HG03565 (cell line): ENCODE measurements at regions not wholly inside any gene's neighbourhood (a gene's known extent, or its start where the extent isn't known, plus 50 kb on each side); places are given as distances from the start of the nearest gene placed in this dataset.

Experiments used
- ATAC-seq: cut with Tn5 transposase; IDR thresholded peaks from one replicate; pipeline ENCODE4 v1.9.1; 2021; ENCODE audit warnings: mild to moderate bottlenecking, moderate library complexity; ENCODE audit not compliant: unreplicated experiment

DNA sequence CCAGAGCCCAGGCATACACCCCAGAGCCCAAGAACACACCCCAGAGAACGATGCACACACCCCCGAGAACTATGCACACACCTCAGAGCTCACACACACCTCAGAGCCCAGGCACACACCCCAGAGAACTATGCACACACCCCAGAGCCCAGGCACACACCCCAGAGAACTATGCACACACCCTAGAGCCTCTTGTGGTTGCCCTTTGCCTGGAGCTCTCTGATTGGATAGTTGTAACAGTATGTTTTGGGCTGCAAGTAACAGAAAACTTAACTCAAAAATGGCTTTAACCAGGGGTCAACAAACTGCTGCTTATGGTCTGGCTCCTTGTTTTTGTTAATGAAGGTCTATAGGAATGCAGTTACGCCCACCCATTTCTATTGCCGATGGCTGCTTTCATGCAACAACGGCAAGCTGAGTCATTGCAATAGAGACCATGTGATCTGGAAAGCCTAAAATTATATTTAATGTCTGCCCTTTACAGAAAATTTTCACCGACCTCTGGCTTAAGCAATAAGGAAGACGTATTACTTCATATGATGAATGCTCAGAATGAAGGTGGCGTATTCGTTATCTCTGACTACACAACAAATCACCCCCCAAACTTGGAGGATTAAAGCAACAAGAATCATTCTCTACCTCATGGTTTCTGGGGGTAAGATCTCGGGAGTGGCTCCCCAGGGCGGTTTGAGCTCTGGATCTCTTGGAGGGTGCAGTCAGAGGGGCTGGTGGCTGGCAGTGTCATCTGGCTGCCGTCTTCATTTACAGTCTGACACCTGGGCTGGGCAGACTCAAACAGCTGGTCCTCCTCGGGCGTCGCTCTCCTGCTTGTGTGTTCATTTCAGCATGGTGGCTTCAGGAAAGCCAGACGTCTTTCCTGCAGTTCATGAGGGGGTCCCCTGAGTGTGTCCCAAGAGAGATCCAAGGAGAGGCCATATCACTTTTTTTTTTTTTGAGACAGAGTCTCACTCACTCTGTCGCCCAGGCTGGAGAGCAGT, 66.3 kb upstream of the NCOR2 start:
- no peak for ATAC-seq

DNA sequence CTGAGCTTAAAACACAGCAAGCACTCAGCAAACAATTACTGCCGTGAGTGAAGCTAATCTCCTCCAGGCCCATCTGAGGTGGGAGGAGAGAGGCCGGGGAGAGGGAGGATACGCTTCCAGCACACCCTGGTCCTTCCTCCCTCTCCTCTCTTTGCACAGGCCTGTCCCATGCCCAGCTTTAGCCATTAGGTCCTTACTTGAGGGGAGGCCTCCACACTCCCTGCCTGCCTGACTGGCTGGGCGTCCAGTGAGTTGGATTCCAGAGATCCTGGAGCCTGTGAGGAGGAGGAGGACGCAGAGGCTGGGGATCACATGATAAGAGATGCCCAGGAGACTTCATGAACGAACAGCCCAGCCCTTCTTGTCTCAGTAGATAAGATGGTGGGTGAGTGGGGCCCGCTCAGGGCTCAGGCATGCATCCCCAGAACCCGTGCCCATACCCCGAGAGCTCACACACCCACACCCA, 65.1 kb upstream of the NCOR2 start:
- ATAC-seq, result no peak

DNA sequence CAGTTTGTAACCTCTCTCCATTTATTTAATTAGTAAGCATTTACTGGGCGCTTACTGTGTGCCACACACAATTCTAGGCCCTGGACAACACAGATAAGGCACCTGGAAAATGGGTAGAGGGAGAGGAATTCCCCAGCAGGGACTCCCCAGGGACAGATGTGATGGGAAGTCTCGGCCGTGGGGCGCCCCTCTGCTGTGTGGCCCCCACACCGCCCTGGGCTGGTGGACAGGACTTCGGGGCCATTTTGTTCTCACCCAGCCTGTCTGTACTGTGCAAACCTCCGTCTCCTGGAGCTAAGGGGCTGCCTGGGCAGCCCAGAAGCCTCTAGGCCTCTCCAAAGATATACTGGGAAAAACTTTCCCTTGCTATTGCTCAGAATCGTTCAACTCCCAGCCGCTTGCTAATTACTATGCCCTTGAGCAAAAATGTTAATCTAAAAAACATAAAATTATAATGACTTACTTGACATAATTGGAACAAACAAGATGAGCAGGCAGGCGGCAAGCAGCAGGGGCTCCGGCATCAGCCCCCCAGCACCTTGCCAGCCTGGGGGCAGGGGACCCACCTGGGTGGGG, 64.4 kb upstream of the NCOR2 start:
- no peak for ATAC-seq

DNA sequence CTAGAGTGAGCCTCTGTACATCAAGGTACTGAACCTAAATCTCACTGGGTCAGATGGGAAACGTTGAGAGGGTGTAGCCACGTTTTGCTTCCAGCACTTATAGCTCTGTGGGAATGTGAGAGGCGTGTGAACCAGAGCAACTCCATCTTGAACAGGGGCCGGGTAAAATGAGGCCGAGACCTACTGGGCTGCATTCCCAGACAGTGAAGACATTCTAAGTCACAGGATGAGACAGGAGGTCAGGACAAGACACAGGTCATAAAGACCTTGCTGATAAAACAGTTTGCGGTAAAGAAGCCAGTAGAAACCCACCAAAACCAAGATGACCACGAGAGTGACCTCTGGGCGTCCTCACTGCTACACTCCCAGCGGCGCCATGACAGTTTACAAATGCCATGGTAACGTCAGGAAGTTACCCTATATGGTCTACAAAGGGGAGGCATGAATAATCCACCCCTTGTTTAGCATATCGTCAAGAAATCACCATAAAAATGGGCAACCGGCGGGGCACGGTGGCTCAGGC, 63.4 kb upstream of the NCOR2 start:
- ATAC-seq, result no peak

DNA sequence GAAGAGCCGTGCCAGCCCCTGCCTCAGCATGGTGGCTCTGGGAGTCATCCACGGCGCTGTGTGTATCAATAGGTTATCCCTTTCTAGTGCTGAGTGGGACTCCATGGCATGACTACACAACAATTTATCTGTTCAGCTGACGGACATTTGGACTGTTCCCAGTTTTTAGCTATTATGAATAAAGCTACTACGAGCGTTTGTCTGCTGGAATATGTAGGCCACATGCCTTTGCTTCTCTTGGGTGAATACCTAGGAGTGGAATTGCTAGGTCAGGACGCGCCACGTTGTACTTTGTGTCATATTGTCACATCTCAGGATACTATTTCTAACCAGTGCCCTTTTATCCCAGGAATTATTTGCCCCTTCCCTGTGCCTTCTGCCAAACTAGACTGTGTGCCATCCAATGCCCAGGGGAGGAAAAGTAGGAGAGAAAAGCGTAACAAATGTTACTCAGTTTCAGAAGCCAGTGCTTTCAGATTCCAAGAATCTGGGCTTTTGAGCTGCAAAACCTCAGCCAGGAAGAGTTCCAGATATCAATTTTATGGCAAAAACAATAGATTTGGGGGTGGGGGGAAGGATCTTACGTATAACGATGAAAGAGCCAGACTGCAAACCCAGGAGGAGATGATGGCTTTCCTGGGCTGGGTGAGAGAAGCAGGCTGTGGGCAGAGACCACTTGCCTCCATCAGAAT, 62.5 kb upstream of the NCOR2 start:
- no peak for ATAC-seq

DNA sequence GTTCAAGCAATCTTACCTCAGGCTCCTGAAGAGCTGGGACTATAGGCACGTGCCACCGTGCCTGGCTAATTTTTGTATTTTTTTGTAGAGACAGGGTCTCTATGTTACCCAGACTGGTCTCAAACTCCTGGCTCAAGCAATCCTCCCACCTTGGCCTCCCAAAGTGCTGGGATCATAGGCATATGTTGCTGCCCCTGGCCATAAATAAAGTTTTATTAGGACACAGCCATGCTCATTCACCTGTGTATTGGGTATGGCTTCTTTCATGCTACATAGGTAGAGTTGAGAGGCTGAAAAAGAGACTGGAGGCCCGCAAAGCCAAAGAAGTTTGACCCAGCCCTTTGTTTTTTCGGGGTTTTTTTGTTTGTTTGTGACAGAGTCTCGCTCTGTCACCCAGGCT, 61.7 kb upstream of the NCOR2 start:
- no peak for ATAC-seq

DNA sequence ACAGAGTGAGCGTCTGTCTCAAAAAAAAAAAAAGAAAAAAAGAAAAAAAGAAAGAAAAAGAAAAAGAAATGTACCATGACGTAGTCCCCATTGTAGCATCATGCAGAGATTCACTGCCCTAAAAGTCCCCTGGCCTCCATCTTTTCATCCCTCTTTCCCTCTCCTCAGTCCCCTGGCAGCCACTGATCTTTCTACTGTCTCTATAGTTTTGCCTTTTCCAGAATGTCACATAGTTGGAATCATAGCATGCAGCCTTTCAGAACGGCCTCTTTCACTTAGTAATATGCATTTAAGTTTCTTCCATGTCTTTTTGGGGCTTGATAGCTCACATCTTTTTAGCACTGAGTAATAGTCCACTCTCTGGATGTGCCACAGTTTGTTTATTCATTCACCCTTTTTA, 60.5 kb upstream of the NCOR2 start:
- ATAC-seq, result no peak

DNA sequence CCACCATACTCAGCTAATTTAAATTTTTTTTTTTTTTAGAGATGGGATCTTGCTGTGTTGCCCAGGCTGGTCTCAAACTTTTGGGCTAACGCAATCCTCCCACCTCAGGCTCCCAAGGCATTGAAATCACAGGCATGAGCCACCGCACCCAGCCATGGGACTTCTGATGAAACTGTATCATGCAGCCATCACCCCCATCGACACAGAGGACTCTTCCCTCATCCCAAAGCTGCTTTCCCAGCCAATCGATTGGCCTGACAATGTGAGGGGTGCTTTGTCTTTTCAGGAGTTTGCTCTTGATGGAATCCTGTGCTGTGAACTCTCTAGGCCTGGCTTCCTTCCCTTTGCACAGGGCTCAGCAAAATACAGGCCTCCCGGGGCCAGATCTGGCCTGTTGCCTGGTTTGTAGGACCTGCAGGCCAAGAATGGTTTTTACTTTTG, 59.6 kb upstream of the NCOR2 start:
- no peak for ATAC-seq

DNA sequence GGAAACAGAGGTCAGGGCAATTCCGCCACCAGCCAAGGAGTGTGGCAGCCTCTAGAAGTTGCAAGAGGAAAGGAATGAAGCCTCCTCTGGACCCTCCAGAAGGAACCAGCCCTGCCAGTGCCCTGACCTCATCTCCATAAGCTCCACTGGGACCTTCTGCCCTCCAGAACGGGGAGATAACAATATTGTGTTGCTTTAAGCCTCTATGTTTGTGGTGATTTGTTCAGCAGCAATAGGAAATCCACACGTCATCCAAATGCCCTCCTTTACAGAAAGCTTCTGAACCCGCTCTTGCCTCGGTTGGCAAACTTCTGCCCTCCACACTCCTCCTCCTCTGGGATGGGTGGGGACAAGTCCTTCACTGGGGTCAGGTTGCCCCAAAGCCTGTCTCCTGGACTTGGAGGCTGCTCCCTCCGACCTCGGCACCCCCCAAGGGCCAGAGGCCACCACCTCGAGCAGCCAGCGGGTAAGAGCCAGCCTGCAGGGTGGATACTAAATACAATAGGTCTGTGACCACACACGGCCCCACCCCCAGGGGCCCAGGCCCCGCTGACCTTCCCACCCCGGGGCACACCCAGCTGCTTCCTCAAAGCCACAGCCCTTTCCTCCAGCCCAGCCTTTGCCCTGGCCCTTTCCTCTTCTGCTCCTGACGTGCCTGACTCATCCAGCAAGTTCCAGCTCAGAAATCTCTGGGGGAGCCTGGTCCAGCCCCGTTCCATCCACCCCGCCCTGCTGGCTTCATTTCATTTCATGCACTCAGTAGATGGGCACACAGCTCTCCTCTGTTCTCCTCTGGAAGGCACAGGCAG, 58.7 kb upstream of the NCOR2 start:
- ATAC-seq, result no peak

DNA sequence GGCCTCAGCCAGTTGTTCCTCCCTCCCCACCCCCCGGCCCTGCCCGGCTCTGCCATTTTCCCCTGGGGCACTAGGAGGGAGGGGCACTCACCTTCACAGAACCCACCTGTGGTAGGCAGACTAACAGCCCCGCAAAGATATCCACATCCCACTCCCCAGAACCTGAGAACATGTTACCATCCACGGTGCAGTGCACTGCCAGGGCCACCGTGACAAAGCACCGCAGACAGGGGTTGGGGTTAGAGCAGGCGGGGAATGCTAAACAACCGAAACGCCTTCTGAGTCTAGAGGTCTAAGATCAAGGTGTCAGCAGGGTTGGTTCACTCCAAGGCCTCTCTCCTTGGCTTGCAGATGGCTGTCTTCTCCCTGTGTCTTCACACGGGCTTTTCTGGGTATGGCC, 57.4 kb upstream of the NCOR2 start:
- ATAC-seq, result no peak

DNA sequence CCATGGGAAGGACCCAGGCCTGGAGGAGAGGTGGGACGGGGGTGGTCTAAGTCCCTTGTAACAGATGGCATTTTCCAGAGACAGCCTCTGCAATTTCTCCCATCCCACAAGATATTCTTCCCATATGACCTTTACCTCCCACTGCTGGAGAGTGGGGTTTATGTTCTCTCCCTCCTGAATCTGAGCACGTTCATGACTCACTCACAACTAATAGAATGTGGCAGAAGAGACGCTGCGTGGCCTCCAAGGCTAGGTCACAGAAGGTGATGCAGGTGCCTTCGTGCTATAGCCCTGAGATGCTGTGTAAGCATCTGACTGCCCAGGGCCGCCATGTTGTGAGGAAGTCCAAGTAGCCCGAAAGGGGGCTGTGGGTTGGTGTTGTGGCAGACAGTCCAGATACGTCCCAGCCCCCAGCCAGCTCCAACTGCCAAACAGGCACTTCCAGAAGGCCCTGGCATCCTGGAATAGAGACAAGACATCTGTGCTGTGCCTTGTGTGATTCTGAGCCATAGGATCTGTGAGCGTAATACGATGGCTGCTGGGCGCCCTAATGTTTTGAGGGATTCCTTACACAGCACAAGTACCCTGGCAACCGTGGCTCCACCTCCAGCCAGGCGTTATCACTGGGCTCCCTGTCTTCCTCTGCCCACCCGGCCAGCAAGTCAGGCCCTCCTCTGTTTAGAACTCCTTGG, 56.1 kb upstream of the NCOR2 start:
- ATAC-seq, result no peak

DNA sequence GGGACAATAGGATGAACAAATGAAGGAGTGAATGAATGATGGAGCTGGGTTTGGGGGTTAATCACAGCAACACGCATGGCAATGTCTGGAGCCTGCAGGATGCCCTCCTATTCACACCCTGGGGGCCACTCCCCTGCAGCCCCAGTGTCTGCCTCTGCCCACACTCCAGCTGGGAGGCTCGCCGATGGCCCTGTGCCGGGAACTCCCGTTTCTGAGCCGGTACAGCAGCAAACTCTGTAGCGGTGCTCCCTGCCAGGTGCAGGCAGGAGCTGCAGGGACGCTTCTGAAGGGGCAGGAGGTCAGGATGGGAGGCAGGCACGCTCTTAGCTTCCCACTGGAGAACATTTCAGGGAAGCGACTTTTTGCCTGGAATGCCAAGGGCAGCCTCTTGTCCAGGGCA, 55.4 kb upstream of the NCOR2 start:
- no peak for ATAC-seq

DNA sequence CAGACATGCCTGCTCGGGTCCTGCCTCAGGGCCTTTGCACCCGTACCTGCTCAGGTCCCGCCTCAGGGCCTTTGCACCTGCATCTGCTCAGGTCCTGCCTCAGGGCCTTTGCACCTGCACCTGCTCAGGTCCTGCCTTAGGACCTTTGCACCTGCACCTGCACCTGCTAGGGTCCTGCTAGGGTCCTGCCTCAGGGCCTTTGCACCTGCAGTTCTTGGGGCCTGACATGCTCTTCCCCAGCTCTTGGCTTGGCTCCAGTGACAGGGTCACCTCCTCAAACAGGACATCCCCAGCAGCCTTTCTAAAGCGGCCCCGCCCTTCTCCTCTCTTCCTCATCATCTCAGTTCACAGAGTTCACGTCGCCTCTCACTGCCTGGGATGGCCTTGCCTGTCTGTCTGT, 54.9 kb upstream of the NCOR2 start:
- no peak for ATAC-seq

DNA sequence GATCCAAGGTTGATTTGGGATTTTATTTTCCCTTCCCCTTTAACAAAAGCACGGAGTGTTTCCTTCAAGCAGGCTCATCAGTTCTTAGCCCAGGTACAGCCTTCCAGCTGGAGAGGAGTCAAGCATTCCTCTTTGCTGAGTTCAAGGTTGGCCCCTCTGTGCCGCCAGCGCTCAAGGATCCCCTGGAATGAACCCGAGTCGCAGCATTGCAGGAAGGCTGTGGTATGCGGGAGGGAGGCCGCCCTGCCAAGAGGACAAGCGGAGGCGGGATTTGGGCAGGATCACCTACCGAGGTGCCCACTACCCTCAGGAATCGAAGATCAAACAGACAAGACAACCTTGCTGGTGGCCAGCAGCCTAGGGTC, 53.9 kb upstream of the NCOR2 start:
- no peak for ATAC-seq

DNA sequence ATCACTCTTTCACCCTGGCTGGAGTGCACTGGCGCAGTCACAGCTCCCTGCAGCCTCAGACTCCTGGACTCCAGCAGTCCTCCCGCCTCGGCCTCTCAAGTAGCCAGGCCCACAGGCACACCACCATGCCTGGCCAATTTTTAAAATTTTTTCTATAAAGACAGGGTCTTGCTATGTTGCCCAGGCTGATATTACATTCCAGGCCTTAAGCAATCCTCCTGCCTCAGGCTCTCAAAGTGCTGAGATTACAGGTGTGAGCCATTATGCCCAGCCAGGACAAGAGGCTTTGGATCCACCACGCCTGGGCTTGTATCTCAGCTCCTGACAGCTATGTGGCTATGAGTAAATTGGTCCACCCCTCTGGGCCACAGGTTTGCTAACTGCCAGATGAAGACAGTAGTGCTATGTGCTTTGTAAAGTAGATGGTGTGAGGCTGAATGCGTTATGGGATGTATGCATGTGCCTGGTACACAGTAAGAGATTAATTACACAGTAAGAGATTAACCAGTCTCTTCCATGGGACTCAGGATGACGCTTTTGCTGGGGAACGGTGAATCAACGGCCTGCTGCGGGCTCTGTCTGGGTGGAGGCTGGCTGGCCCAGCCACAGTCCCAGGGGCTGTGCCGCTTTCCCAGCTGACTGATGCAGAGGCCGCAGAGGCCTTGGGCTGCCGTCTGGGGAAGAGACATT, 53.3 kb upstream of the NCOR2 start:
- ATAC-seq, result no peak

DNA sequence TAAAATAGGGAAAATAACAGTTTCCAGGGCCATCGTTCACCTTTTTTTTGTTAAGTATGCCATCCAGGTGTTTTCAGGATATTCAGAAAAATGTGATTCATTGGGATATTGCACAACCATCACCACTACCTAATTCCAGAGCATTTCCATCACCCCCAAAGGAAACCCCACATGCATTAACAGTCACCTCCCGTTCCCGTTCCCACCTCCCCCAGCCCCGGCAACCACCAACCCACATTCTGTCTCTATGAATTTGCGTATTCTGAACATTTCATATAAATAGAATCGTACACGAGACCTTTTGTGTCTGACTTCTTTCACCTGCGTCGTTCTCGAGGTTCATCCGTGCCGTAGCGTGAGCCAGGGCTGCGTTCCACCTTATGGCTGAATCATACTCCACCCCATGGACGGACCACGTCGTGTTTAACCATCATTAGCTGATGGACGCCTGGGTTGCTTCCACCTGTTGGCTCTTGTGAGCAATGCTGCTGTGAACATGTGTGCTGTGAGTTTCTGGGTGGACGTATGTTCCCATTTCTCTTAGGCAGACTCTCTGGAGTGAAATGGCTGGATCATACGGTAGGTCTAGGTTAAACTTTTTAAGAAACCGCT, 51.0 kb upstream of the NCOR2 start:
- ATAC-seq, result no peak

DNA sequence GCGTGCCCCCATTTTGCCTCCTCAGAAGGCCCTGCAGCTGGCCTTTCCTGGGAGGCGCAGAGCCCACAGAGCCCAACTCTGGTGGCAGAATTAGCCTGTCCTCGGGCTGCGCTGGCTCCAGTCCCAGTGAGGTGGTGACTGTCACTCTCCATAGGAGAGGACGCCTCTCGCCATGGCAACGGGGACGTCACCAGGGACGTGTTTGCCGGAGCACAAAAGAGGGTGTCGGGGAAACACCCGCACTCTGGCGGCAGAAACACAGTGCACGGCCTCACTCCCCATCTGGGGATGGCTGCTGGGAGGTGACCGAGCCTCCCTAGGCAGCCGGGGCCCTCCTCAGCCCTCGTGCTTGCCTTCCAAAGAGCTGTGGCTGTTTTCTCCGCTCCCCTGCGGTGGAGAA, 50.2 kb upstream of the NCOR2 start:
- no peak for ATAC-seq
